ACC112 (cell line): ENCODE measurements at regions not wholly inside any gene's neighbourhood (a gene's known extent, or its start where the extent isn't known, plus 50 kb on each side); places are given as distances from the start of the nearest gene placed in this dataset.

Experiments
- H2AFZ ChIP-seq: fragments of 200-600 bp; sonication (generic); one replicate; pipeline ENCODE4 v1.6.0; 2017; ENCODE audit warnings: antibody characterized with exemption, low read length; ENCODE audit not compliant: unreplicated experiment
- H3K27ac ChIP-seq: fragments of 200-600 bp; sonication (generic); 2 replicates; pipeline ENCODE4 v1.5.1; 2014; ENCODE audit warnings: low read depth, mild to moderate bottlenecking, antibody characterized with exemption, low read length, moderate library complexity
- H3K27me3 ChIP-seq: fragments of 200-600 bp; sonication (generic); 2 replicates; pipeline ENCODE4 v1.6.1; 2014; ENCODE audit warnings: mild to moderate bottlenecking, antibody characterized with exemption, low read length, moderate library complexity, mixed read lengths; ENCODE audit not compliant: insufficient read depth
- H3K36me3 ChIP-seq: fragments of 200-600 bp; sonication (generic); 2 replicates; pipeline ENCODE4 v1.6.1; 2016; ENCODE audit warnings: mild to moderate bottlenecking, antibody characterized with exemption, low read length, moderate library complexity, mixed read lengths; ENCODE audit not compliant: insufficient read depth
- H3K4me1 ChIP-seq: fragments of 200-600 bp; sonication (generic); one replicate; pipeline ENCODE4 v1.6.1; 2016; ENCODE audit warnings: low read length, mixed read lengths; ENCODE audit not compliant: insufficient read depth, unreplicated experiment, control insufficient read depth
- H3K4me3 ChIP-seq: fragments of 200-600 bp; sonication (generic); 2 replicates; pipeline ENCODE4 v1.5.1; 2014; ENCODE audit warnings: mild to moderate bottlenecking, low read depth, low read length
- H3K79me2 ChIP-seq: fragments of 200-600 bp; sonication (generic); one replicate; pipeline ENCODE4 v1.6.0; 2016; ENCODE audit warnings: low read length; ENCODE audit not compliant: control insufficient read depth, unreplicated experiment, insufficient read depth

- Histone ChIP-seq H3K36me3 (no peaks in the 10 kb centered on the region), H3K27ac (no peak overlapping the region), H3K27me3 (no peaks in the 10 kb centered on the region), H3K79me2 (no peaks in the 10 kb centered on the region), H3K4me3 (no peak overlapping the region), H3K4me1 (no peaks in the 10 kb centered on the region), H2AFZ (no peak overlapping the region)
Observed at GRCh38 chr2:16207611-16208010, 267.3 kb downstream of the MYCN start.

- no peaks in the 10 kb centered on the region for H3K36me3 ChIP-seq
- no peak overlapping the region for H2AFZ ChIP-seq
- no peak overlapping the region for H3K27ac ChIP-seq
- H3K4me1 ChIP-seq = no peaks in the 10 kb centered on the region
- H3K79me2 ChIP-seq = no peaks in the 10 kb centered on the region
- no peaks in the 10 kb centered on the region for H3K27me3 ChIP-seq
- no peak overlapping the region for H3K4me3 ChIP-seq
Observed at GRCh38 chr2:16207151-16207550, 266.8 kb downstream of the MYCN start.

- no peaks in the 10 kb centered on the region for H3K27me3 ChIP-seq
- no peak overlapping the region for H3K27ac ChIP-seq
- no peak overlapping the region for H3K4me3 ChIP-seq
- H3K4me1 ChIP-seq = no peaks in the 10 kb centered on the region
- no peaks in the 10 kb centered on the region for H3K36me3 ChIP-seq
- H2AFZ ChIP-seq = no peak overlapping the region
- no peaks in the 10 kb centered on the region for H3K79me2 ChIP-seq
Observed at GRCh38 chr2:16206191-16206944, 266.0 kb downstream of the MYCN start.

- H3K36me3 ChIP-seq = no peaks in the 10 kb centered on the region
- no peak overlapping the region for H2AFZ ChIP-seq
- no peak overlapping the region for H3K27ac ChIP-seq
- H3K4me3 ChIP-seq = no peak overlapping the region
- H3K27me3 ChIP-seq = no peaks in the 10 kb centered on the region
- no peaks in the 10 kb centered on the region for H3K4me1 ChIP-seq
- H3K79me2 ChIP-seq = no peaks in the 10 kb centered on the region
Observed at GRCh38 chr2:16205631-16206030, 265.3 kb downstream of the MYCN start.

- Histone ChIP-seq H3K27ac (no peak overlapping the region), H3K36me3 (no peaks in the 10 kb centered on the region), H3K79me2 (no peaks in the 10 kb centered on the region), H3K27me3 (no peaks in the 10 kb centered on the region), H2AFZ (no peak overlapping the region), H3K4me1 (no peaks in the 10 kb centered on the region), H3K4me3 (no peak overlapping the region)
Observed at GRCh38 chr2:16204886-16205620, 264.7 kb downstream of the MYCN start.

GRCh38 chr2:16204251-16204650, 263.9 kb downstream of the MYCN start:
- no peak overlapping the region for H3K27ac ChIP-seq
- H3K79me2 ChIP-seq = no peaks in the 10 kb centered on the region
- no peaks in the 10 kb centered on the region for H3K4me1 ChIP-seq
- no peaks in the 10 kb centered on the region for H3K27me3 ChIP-seq
- no peak overlapping the region for H3K4me3 ChIP-seq
- H3K36me3 ChIP-seq = no peaks in the 10 kb centered on the region
- no peak overlapping the region for H2AFZ ChIP-seq

GRCh38 chr2:16203691-16204090, 263.3 kb downstream of the MYCN start:
- no peaks in the 10 kb centered on the region for H3K27me3 ChIP-seq
- H3K4me3 ChIP-seq = no peak overlapping the region
- H3K79me2 ChIP-seq = no peaks in the 10 kb centered on the region
- no peaks in the 10 kb centered on the region for H3K36me3 ChIP-seq
- H3K4me1 ChIP-seq = no peaks in the 10 kb centered on the region
- no peak overlapping the region for H3K27ac ChIP-seq
- no peak overlapping the region for H2AFZ ChIP-seq

GRCh38 chr2:16203069-16203468, 262.7 kb downstream of the MYCN start:
- H3K4me3 ChIP-seq = no peak overlapping the region
- no peak overlapping the region for H3K27ac ChIP-seq
- H3K4me1 ChIP-seq = no peaks in the 10 kb centered on the region
- no peaks in the 10 kb centered on the region for H3K27me3 ChIP-seq
- no peak overlapping the region for H2AFZ ChIP-seq
- H3K36me3 ChIP-seq = no peaks in the 10 kb centered on the region
- H3K79me2 ChIP-seq = no peaks in the 10 kb centered on the region

GRCh38 chr2:16202266-16203020, 262.1 kb downstream of the MYCN start:
- no peak overlapping the region for H2AFZ ChIP-seq
- H3K36me3 ChIP-seq = no peaks in the 10 kb centered on the region
- no peak overlapping the region for H3K27ac ChIP-seq
- H3K79me2 ChIP-seq = no peaks in the 10 kb centered on the region
- no peaks in the 10 kb centered on the region for H3K27me3 ChIP-seq
- no peaks in the 10 kb centered on the region for H3K4me1 ChIP-seq
- no peak overlapping the region for H3K4me3 ChIP-seq

- no peaks in the 10 kb centered on the region for H3K36me3 ChIP-seq
- no peak overlapping the region for H2AFZ ChIP-seq
- H3K27ac ChIP-seq = no peak overlapping the region
- no peaks in the 10 kb centered on the region for H3K4me1 ChIP-seq
- no peaks in the 10 kb centered on the region for H3K79me2 ChIP-seq
- H3K4me3 ChIP-seq = no peak overlapping the region
- H3K27me3 ChIP-seq = no peaks in the 10 kb centered on the region
Observed at GRCh38 chr2:16201848-16202247, 261.5 kb downstream of the MYCN start.
